Sciatic nerve (tissue), 2 donors: ENCODE measurements at regions not wholly inside any gene's neighbourhood (a gene's known extent, or its start where the extent isn't known, plus 50 kb on each side); places are given as distances from the start of the nearest gene placed in this dataset.

ENCODE experiments used
- ATAC-seq: fragments of 200-7000 bp; cut with Tn5 transposase; one replicate; pipeline ENCODE4 v1.9.1; 2020; ENCODE audit warnings: mild to moderate bottlenecking, moderate library complexity
- DNase-seq: peaks from one replicate; pipeline ENCODE4 v3.0.0-alpha.2; 2020; ENCODE audit warnings: low spot score
- intact Hi-C: fragments of 100-400 bp; cut with DNase I; formaldehyde crosslinking; loops from one replicate; pipeline ENCODE4 v1.14.2; 2022
- donor health status: DM: no; HTN: no; CAD: no.
- donor health status: DM: no; HTN: no; CAD: no.

DNA sequence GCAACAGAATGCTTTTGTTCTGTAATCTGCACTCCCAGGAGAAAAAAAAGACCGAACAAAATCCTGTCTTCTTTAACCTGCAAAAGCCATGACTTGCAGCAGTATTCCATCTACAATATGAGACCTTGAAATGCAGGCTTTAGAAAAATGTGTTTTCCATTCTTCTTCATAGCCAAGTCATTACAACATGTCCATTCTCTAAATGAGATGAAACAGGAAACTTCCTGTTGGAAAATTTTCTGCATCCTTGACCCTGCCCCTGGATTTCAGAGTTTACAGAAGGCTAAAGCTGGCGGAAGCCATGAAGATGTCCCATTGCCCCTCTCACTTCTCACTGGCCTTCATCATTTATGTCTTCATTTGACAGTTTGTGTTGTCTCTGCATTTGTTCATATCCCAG, 546.4 kb downstream of the TNS3 start:
- DNase-seq (no peak), ATAC-seq (peak; percentile 44)
- intact Hi-C loops = no loop called here

DNA sequence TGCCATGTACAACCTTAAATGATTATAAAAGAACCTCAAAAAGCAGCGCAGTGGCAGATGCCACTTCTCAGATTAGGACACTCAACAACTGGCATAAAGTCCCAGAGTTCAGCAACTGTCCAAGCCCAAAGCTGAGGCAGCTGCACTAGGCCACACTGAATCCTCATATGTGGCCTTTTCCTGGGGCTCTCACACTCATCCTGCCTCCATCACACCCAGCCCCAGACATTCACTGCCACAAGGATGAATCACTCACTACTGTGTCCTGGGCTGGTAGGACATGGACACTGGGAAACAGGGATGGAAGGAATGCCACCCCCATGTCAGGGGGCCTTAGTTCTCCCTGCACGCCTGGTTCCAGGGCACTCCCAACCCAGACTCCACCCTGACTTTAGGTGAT, 547.7 kb downstream of the TNS3 start:
- intact Hi-C loops = no loop called here
- ATAC-seq (no peak), DNase-seq (no peak)

DNA sequence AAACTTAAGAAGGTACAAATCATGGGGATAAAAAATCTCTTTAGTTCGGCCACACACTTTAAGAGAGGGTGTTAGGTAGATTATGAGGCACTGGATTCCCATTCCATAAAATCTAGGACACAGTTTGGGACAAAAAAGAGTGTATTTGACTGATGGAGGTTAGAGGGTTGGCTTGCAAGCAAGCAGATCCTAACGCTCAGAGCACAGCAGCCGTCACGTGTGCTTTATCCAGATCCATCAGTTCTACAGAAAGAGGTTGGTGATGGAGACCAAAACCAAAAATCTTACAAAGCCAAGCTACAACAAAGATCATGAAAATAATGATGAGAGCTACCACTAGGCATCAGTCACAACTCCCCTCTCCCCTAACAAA, 549.4 kb downstream of the TNS3 start:
- intact Hi-C loops = no loop called here
- no peak for DNase-seq
- ATAC-seq = peak; percentile 27

DNA sequence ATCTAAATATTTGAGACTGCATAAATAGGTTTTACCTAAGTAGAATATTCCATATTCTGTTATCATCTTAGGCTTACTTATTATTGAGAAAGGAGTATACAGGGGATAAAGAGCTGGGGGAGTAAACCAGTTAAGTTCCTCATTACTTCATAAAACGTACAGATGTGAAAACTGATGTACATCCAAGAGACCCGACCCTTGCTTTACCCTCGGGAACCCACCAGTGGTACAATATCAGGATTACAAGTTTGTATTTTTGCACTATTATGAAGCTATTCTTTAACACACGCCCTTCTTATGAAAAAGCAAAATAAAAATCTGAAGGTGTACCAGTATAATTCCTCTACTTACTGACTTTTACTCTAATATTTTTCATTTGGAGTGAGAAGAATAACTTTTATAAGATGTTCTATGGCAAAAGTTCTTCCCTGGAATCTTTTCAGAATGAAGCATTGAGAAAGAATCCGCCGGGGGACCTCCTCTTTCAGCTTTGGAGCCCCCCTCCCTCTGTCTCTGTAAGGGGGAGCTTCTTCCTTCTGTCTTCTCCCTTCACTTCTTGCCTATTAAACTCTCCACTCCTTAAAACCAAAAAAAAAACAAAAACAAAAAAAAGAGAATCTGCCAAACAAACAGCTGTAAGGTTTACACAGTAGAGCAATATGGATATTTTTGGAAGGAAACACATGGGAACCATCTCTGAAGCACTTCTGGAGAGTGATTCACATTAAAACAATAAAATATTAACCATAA, 550.0 kb downstream of the TNS3 start:
- intact Hi-C loops = no loop called here
- ATAC-seq (peak; percentile 16), DNase-seq (no peak)

DNA sequence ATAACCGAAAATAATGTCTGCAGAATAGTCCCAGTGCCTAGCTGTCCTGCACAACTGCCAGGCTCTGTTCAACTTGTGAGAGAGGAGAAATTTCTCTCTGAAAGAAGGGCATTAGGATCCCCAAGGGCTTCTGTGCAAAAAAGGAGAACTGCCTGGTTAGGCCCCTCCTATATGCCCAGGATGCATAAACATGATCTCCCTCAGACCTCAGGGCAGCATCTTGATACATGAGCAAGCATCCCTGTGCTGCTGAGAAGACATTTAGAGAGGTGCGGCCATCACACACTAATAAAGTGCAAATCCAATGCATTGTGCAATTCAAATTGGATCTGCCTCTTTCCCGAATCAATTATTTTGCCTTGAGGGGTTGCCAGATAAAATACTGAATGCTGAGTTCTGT, 553.6 kb downstream of the TNS3 start:
- intact Hi-C loops = no loop called here
- ATAC-seq (no peak), DNase-seq (no peak)

DNA sequence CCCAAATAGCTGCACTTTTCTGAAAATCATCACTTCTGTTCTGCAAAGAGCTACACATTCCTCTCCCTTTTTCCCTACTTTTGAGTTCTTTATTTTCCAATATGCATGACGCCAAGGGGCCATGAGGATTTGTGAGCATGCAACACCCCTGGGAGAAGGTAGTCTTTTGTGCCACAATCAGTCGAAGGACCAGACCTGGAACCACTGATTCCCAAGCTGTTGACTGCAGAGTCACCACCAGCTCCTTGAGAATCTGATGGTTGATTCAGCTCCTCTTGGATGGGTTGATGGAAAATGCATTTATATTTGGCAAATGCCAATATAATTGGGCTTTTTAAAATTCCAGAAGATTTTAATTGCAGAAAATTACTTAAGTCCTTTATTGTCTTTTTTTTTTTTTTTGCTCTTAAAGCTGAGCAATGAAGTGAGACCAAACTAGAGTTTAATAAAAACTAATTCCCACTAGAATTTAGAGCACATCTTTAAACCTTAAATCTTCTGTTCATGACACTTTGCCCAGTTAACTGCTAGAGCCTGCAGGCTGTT, 554.1 kb downstream of the TNS3 start:
- ATAC-seq (no peak), DNase-seq (no peak)
- intact Hi-C loops = no loop called here

DNA sequence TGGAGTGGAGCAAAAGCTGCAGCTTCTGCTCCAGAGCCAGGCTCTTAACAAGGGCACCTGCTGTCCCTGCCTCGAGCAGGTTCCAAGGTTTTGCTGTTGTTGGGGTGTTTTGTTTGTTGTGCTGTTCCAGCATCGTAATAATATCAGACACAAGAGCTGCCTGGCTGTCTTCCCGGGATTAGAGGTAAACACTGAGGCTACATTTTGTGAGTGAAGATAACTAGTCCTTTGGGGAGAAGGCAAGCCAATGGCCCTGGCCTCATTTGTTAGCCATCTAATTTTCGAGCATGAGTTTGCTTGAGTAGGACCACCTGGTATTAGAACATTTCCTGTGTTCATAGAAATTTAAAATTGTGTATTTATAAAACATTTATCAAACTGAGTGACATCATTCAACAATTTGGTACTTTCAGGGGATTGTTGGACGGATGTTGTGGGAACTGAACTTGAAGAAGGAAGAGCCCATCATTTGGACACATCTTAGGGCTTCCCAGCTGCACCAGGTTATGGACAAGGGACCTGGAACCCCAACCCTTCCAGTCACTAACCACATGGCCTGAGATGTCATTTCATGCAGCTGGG, 555.0 kb downstream of the TNS3 start:
- intact Hi-C loops = no loop called here
- ATAC-seq (no peak), DNase-seq (no peak)

DNA sequence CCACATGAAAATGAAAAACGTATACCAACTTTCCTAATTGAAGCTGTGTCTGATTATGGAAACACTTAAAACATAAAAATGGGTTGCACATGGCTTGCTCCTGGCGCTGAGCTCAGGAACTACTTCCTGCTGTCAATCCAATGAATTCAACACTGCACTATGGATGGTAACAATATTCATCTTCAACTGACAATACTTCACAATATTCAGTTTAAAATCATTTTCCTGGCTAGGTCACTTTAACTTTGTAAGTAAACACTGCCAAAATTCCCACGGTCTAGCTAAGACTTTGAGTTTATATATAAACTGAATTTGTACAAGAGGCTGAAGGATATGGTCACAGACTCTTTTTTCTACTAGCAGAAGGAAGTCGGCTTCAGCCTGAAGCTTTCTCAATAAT, 556.9 kb downstream of the TNS3 start:
- intact Hi-C loops = no loop called here
- DNase-seq (no peak), ATAC-seq (no peak)

DNA sequence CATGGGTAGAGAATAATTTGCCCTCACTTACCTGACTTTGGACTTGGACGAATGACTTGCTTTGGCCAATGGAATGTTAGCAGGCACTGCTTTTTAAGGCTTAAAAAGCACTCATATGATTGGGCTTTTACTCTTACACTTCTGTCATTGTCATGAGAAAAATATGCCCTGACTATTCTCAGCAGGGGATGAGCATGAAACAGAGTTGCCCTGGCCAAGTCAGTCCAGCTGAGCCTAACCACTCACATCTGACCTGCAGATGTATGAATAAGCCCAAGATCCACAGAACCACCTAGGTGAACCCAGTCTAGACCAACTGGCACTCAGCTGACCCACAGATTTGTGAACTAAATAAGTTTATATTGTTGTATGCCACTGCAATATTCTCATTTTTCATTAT, 573.5 kb downstream of the TNS3 start:
- ATAC-seq (no peak), DNase-seq (no peak)
- intact Hi-C loops = no loop called here

DNA sequence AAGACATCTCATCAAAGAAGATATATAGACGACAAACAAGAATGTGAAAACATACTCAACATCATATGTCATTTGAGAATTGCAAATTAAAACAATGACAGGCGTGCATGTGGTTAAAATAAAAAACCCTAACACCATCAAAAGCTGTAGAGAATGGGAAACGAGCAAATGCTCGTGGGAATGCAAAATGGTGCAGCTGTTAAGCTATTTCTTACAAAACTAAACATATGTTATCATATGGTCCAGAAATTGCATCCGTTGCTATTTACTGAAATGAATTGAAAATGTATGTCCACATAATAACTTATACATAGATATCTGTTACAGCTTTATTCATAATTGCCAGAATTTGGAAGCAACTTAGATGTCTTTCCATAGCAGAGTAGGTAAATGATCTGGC, 574.4 kb downstream of the TNS3 start:
- intact Hi-C loops = no loop called here
- ATAC-seq (no peak), DNase-seq (no peak)

DNA sequence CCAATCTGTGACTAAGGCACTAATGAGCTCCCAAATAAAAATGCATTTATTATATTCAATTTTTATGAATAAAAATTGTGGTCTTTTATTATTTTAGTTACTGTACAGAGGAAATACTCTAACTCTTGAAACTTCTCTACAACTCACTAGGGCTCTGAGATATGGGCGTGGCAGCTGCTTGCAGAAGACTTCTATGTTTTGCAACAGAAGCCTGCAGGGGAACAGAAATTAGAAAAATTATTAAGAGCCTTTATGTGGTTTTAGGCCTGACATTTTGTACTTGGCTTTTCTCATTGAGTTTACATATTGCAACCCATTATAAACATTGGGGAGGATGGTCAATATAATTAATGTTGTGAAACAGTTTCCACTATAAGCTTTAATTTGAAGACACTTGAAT, 581.4 kb downstream of the TNS3 start:
- DNase-seq = no peak
- intact Hi-C loops = no loop called here
- ATAC-seq = peak; percentile 52

DNA sequence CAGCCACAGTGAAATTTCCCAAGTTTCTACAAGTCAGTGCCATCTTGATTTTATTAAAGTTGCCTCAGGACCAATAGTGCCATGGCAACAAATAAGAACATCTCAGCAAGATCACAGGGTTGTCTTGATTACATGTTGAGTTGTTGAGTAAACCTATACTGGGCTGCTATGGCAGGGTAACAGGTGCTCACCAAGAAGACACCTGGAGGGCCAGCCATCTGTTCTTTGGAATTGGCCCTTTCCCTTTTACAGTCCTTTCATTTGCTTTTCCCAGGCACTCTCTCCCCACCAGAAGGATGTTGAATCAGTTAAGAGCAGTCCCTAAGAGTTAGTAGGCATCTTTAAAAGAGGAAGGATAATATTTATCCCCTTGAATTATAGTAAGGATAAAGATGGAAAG, 582.0 kb downstream of the TNS3 start:
- no peak for ATAC-seq
- DNase-seq = no peak
- intact Hi-C loops = no loop called here

DNA sequence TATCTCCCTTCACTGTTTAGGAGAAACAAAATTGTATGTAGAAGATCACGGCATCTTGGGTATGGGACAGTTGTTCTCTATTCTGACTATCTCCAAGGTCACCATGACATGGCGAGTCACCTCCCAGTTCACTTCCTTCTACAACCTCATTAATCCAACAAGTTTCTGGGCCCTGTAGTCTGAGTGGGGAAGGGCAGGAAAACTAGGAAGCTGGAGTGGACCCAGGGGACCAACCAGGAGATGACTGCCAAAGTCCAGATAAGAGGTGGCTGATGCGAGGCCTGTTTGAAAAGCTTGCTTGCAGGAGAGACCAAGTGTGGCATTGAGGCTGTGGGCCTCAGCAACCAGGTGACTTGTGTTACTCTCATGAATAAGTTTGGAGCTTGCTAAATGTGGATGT, 584.9 kb downstream of the TNS3 start:
- intact Hi-C loops = no loop called here
- ATAC-seq = no peak
- no peak for DNase-seq

DNA sequence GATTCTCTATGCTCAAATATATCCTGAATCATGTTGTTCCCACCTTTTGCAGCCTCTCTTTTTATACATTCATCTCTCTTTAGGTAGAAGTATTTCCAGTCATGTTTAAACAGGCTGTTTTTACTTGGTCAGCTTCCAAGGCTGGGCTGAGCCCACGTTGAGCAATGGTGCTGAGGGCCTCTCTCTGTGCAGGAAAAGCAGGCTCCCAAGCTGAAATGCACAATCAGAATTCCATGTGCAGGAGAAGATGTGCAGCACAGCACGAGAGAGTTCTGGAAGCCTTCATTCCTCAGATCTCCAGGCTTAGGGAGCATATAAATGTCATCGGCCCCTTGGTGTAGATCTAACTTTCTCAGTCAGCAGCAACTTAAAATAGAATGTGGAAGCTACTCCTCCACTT, 588.5 kb downstream of the TNS3 start:
- intact Hi-C loops = no loop called here
- ATAC-seq (no peak), DNase-seq (no peak)

DNA sequence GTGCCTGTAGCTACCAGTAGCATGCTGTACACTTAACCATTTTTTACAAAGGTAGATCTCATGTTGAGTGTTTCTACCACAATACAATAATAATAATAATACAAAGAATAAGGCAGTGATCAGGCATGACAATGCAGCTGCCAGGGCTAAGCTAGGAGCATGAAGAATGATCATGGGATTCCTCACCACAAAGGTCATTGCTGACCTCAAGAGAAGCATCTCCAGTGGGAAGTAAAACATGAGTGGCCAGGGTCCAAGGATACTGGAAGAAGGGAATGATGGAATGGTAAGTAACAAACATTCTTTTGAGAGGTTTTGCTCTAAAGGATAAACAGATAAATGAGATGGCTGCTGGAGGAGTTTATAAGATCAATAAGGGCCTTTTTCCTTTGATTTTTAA, 591.1 kb downstream of the TNS3 start:
- ATAC-seq = no peak
- no peak for DNase-seq
- intact Hi-C loops = no loop called here

DNA sequence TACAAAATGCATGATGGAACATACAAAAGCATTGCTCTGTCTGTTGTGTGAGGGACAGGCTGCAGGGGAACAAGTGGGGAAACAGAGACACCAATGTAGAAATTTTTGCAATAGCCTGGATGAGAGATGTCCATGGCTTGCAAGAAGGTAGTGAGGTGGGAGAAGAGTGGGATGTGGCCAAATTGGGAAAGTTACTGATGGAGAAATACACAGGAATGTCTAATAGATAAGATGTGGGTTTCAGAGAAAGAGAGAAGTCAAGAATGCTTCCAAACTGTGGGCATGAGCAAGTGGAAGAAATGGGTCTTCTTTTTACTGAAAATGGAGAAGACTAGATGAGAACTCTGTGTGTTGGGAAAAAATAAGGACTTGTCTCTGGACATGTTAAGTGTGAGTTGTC, 592.7 kb downstream of the TNS3 start:
- DNase-seq = no peak
- intact Hi-C loops = no loop called here
- no peak for ATAC-seq

DNA sequence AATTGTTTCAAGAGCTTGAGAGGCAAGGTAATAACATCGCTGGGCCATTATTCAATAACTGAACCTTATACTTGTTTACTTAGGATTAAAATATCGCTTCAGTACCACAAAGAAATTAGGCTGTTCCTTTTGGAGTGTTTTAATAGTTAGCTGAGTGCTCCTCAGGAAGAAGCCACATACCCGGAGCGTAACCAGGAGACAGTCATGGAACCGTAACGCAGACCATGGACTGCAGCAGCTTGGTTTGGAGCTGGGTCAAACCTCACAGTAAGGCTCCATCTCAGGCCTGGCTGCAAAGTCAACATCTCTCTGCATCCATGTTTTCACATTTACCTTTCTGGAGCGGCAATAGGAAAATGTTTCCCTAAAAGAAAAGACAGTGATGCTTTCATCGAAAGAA, 599.0 kb downstream of the TNS3 start:
- DNase-seq = no peak
- no peak for ATAC-seq
- intact Hi-C loops = no loop called here

DNA sequence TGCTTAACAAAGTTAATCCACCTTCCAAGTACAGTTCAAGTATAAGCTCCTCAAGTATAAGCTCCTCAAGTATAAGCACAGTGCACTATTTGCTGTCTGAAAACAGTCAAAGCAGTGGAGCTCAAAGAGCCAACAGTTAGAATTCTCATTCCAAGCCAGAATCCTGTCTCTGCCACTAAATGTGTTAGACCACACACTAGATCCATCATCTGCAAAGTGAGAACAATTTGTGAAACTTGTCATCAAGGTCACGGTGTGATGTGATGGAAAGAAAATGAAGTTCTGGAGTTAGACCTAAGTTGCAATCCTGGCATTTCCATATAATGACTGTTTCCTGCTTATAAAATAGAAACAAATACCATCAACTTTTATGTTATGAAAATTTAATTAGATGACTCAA, 602.5 kb downstream of the TNS3 start:
- DNase-seq (no peak), ATAC-seq (no peak)
- intact Hi-C loops = no loop called here

DNA sequence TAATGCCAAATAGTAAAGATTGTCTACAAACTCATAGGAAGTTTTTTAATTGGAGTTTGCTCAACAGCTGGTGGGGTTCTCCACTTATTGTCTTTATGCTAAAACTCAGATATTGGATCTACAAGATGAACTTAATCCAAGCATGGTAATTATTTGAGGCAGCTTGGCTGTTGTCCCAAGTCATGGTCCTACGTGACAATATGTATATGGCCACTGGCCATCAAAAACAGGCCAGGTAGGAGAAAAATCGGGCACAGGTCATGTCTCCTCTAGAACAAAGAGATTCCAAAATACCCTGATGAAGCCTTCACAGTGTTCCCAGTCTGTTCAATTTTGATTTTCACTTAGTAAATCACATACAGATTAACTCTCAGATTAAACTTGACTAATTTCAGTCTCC, 606.4 kb downstream of the TNS3 start:
- ATAC-seq (no peak), DNase-seq (no peak)

DNA sequence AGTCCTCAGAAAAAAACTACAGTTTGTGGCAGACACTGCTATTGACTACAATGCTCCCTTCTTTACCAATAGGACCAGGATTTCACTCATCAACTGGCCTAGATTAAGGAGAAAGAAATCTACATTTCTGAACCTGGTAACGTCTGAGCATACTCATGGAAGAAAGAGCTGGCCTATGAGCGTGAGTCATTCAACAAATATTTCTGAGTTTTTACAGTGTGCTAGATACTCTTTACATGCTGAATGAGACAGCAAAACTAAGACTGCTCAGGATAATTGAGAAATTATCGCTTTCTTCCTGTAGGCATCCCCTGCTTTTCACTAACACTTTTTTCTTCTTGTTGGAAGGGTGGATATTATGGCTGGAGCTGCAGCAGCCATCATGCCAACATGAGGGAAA, 609.7 kb downstream of the TNS3 start:
- intact Hi-C loops = no loop called here
- DNase-seq (no peak), ATAC-seq (no peak)

More for the DNA sequence above, 606.4 kb downstream of the TNS3 start:
- intact Hi-C loops = no loop called here

DNA sequence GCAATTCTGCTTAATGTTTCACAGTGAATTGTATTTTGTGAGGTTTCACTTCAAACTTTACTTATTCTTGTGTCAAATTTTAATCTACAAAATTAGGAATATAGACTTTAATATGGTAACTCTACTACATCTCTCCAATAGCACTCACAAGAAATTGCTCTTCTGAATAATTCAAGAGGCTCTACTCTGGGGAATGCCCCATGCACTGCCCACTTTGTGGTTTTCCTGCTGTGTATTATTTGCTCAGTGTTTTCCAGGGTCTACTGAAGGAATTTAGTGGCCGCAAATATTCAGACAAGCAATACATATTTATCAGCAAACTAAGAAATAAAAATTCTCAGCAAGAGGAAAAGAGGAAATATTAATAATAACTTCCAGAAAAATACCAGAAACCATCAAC, 611.4 kb downstream of the TNS3 start:
- ATAC-seq = no peak
- intact Hi-C loops = no loop called here
- DNase-seq = no peak
